Neural progenitor cell (in vitro differentiated cells): ENCODE measurements at regions not wholly inside any gene's neighbourhood (a gene's known extent, or its start where the extent isn't known, plus 50 kb on each side); places are given as distances from the start of the nearest gene placed in this dataset.
"Not testable (repeated sequence)": the region's sequence is repeated elsewhere in the genome, so short reads cannot be mapped to it uniquely, and the experiment has no call there.

Source experiments
- DNase-seq: peaks from one replicate; pipeline ENCODE4 v3.0.0-alpha.2; 2016; ENCODE audit warnings: low spot score
- H2AFZ ChIP-seq: fragments of 200-600 bp; sonication (generic); replicated peaks from 2 replicates; pipeline ENCODE4 v1.6.1; 2016; ENCODE audit warnings: antibody characterized with exemption
- H3F3A ChIP-seq: fragments of 200-600 bp; sonication (generic); 2 replicates; pipeline ENCODE4 v1.6.1; 2016; ENCODE audit warnings: antibody characterized with exemption, low read depth
- H3K27ac ChIP-seq: fragments of 200-600 bp; sonication (generic); 2 replicates; pipeline ENCODE4 v1.5.1; 2016; ENCODE audit warnings: mild to moderate bottlenecking
- H3K27me3 ChIP-seq: fragments of 200-600 bp; sonication (generic); 2 replicates; pipeline ENCODE4 v1.6.1; 2016; ENCODE audit warnings: mild to moderate bottlenecking, moderate library complexity
- H3K36me3 ChIP-seq: fragments of 200-600 bp; sonication (generic); 2 replicates; pipeline ENCODE4 v1.5.1; 2016
- H3K4me1 ChIP-seq: fragments of 200-600 bp; sonication (generic); 2 replicates; pipeline ENCODE4 v1.6.1; 2016; ENCODE audit warnings: mixed run types
- H3K4me2 ChIP-seq: fragments of 200-600 bp; sonication (generic); 2 replicates; pipeline ENCODE4 v1.6.1; 2016
- H3K4me3 ChIP-seq: fragments of 200-600 bp; sonication (generic); 2 replicates; pipeline ENCODE4 v1.5.1; 2016
- H3K79me2 ChIP-seq: fragments of 200-600 bp; sonication (generic); 2 replicates; pipeline ENCODE4 v1.6.1; 2016; ENCODE audit warnings: low read depth
- H3K9ac ChIP-seq: fragments of 200-600 bp; sonication (generic); 2 replicates; pipeline ENCODE4 v1.6.1; 2016
- H3K9me3 ChIP-seq: fragments of 200-600 bp; sonication (generic); 2 replicates; pipeline ENCODE4 v1.5.1; 2016; ENCODE audit warnings: low read depth
- H4K20me1 ChIP-seq: fragments of 200-600 bp; sonication (generic); 2 replicates; pipeline ENCODE4 v1.6.1; 2016; ENCODE audit warnings: low read depth
- H3K27ac Mint-ChIP-seq: 3 replicates; pipeline ENCODE4 v1.8.0; 2021; ENCODE audit warnings: mixed read lengths
- H3K27me3 Mint-ChIP-seq: 2 replicates; pipeline ENCODE4 v1.8.0; 2022; ENCODE audit warnings: low read depth, mild to moderate bottlenecking, inconsistent platforms, moderate library complexity, mixed read lengths; ENCODE audit not compliant: insufficient read depth
- H3K36me3 Mint-ChIP-seq: 3 replicates; pipeline ENCODE4 v1.8.0; 2021; ENCODE audit warnings: mixed read lengths
- H3K4me1 Mint-ChIP-seq: 3 replicates; pipeline ENCODE4 v1.8.0; 2021; ENCODE audit warnings: mixed read lengths
- H3K4me3 Mint-ChIP-seq: 3 replicates; pipeline ENCODE4 v1.8.0; 2021; ENCODE audit warnings: mild to moderate bottlenecking, moderate library complexity, mixed read lengths
- H3K9me3 Mint-ChIP-seq: 3 replicates; pipeline ENCODE4 v1.8.0; 2020; ENCODE audit warnings: mixed read lengths
- EZH2phosphoT487 ChIP-seq: fragments of 200-600 bp; sonication (generic); IDR thresholded peaks from 2 replicates; pipeline ENCODE4 v1.6.1; 2017; ENCODE audit warnings: antibody characterized with exemption

DNA sequence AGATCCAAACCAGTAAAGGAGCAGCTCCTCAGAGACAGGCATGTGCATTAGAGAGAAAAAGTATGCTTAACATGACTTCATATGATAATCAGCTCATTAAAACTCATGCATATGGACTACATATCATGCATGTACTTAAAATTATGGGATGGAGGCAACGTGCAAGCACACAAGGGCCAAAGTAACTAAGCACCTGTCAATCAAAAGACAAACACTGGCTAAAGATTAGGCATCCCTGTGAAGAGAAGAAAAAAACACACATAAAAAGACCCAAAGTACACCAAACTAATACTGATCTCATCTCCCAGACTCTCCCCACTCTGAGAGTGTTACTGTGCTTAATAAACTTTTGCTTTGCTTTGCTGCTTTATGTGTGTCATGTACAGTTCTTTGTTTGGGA lies 61.1 kb downstream of the PPIAL4A start:
- H3K27me3 ChIP-seq, H3K4me1 ChIP-seq, H3K4me2 ChIP-seq, H3K36me3 ChIP-seq, H3K27me3 Mint-ChIP-seq, H3K9me3 Mint-ChIP-seq, H2AFZ ChIP-seq, H3K27ac ChIP-seq, H3F3A ChIP-seq, H3K27ac Mint-ChIP-seq, H4K20me1 ChIP-seq, H3K9ac ChIP-seq, H3K79me2 ChIP-seq, H3K9me3 ChIP-seq, H3K4me1 Mint-ChIP-seq, H3K4me3 ChIP-seq, DNase-seq, H3K4me3 Mint-ChIP-seq: not testable (repeated sequence)
- H3K36me3 Mint-ChIP-seq = peaks cover 18% of the 10 kb centered on the region

DNA sequence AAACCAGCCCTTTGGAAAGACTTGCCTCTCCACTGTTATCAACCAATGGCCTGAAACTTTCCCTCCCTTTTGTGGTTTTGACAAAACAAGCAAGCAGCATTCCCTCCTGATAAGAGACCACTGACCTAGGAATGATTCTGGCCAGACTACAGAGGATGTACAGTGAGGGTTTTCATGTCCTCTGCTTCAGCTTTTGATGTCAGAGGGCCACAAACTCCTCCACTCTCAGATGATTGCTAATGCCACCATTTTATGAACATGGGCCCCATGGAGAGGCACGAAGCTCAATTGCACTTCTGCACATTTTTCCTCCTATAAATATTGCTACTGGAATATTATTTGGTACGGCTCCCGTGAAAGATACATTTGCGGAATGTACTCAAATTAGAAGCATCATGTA lies 61.5 kb downstream of the PPIAL4A start:
- H3K36me3 ChIP-seq, H3K79me2 ChIP-seq, H3K27ac ChIP-seq, H3K4me3 ChIP-seq, H4K20me1 ChIP-seq, H2AFZ ChIP-seq, H3K4me1 Mint-ChIP-seq, H3K27me3 ChIP-seq, H3K4me2 ChIP-seq, DNase-seq, H3K9me3 ChIP-seq, H3K4me3 Mint-ChIP-seq, H3K9ac ChIP-seq, H3K27ac Mint-ChIP-seq, H3F3A ChIP-seq, H3K4me1 ChIP-seq, H3K27me3 Mint-ChIP-seq: not testable (repeated sequence)
- H3K36me3 Mint-ChIP-seq = peaks cover 18% of the 10 kb centered on the region
- peaks cover 13% of the 10 kb centered on the region for H3K9me3 Mint-ChIP-seq

DNA sequence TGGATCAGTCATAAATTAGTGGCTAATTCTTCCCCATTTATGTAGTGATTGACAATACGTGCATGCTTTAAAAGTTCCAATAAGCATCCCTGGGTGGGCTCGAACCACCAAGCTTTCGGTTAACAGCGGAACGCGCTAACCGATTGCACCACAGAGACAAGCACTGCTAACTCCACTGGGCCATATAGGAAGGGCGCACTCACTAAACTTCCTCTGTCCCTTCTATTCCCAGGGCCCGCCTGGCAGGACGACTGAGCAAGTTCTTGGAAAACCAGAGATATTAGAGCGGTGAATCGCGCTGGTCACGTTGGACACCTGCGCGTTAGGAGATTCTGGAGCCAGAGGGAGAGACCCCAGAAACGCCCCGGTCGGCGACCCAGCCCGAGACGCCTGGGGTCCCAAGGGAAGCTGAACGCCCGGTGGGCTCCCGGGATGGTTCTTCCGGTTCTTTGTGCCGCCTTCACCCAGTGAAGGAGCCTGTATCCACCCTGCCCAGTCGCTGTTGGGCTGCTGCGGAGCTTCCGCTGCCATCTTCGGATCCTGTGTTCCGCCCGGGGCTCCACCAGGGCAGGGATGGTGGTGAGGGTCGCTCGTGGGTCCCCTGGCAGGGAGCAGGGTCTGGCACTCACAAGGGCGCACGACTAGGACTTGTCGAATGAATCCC lies 62.8 kb downstream of the PPIAL4A start:
- not testable (repeated sequence) for H2AFZ ChIP-seq, H3K4me3 Mint-ChIP-seq, H3K4me3 ChIP-seq, H3K27ac ChIP-seq, H3K4me1 ChIP-seq, H3K9me3 ChIP-seq, H3K27ac Mint-ChIP-seq, H3K4me2 ChIP-seq, H4K20me1 ChIP-seq, H3K9ac ChIP-seq, DNase-seq, H3K27me3 ChIP-seq, H3K79me2 ChIP-seq, H3K27me3 Mint-ChIP-seq, H3F3A ChIP-seq, H3K36me3 ChIP-seq
- Mint-ChIP-seq H3K36me3 (peaks cover 16% of the 10 kb centered on the region), H3K4me1 (peaks cover 12% of the 10 kb centered on the region), H3K9me3 (peaks cover 20% of the 10 kb centered on the region)

DNA sequence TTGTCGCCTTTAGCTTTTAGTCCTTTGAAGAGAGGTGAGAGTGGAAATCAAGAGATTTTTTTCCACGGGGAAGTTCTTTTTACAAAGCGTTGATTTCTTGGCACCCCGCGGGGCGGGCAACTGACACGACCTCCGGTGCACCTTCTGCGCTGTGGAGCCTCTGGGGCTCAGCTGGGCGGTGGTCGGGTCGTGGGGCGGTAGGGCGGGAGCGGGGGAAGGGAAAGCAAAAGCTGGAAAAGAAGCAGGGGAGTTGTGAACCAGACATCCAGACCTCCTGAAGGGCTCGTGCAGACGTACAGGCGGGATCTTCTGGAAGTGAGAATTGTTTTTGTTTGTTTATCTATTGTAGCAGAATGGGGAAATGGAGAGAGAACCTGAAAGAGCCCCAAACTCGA lies 63.3 kb downstream of the PPIAL4A start:
- H3K4me3 ChIP-seq, H3K27me3 Mint-ChIP-seq: not testable (repeated sequence)
- peaks cover 25% of the 10 kb centered on the region for H3K9me3 Mint-ChIP-seq

GRCh38 chr1:120954736-120955135 lies 65.2 kb downstream of the PPIAL4A start:
- peaks cover 25% of the 10 kb centered on the region for H3K9me3 Mint-ChIP-seq
- no peaks in the 10 kb centered on the region for H3K27me3 ChIP-seq
- no peak overlapping the region for H3K9ac ChIP-seq
- peaks cover 8% of the 10 kb centered on the region for H3K4me1 ChIP-seq
- H4K20me1 ChIP-seq = no peaks in the 10 kb centered on the region
- no peak overlapping the region for H3K4me3 ChIP-seq
- H2AFZ ChIP-seq = no peak overlapping the region
- no peak overlapping the region for H3K27ac ChIP-seq
- no peaks in the 10 kb centered on the region for H3K9me3 ChIP-seq
- H3K79me2 ChIP-seq = no peaks in the 10 kb centered on the region
- H3K4me3 Mint-ChIP-seq = no peak overlapping the region
- no peak for DNase-seq
- no peak for TF ChIP-seq EZH2phosphoT487
- H3F3A ChIP-seq = no peaks in the 10 kb centered on the region
- H3K36me3 Mint-ChIP-seq = peaks cover 12% of the 10 kb centered on the region
- no peak overlapping the region for H3K27ac Mint-ChIP-seq
- H3K27me3 Mint-ChIP-seq = peaks cover 3% of the 10 kb centered on the region
- H3K36me3 ChIP-seq = no peaks in the 10 kb centered on the region
- H3K4me2 ChIP-seq = no peak overlapping the region
- peaks cover 14% of the 10 kb centered on the region for H3K4me1 Mint-ChIP-seq

More for the DNA sequence above, 63.3 kb downstream of the PPIAL4A start:
- H3K79me2 ChIP-seq, H3K36me3 ChIP-seq, H3K4me1 ChIP-seq, DNase-seq, H3K27me3 ChIP-seq, H4K20me1 ChIP-seq, H3K4me3 Mint-ChIP-seq, H3F3A ChIP-seq, H3K27ac Mint-ChIP-seq, H3K9me3 ChIP-seq, H3K27ac ChIP-seq, H3K9ac ChIP-seq, H3K4me2 ChIP-seq, H2AFZ ChIP-seq: not testable (repeated sequence)
- peaks cover 15% of the 10 kb centered on the region for H3K36me3 Mint-ChIP-seq
- peaks cover 14% of the 10 kb centered on the region for H3K4me1 Mint-ChIP-seq

GRCh38 chr1:120955961-120956360 lies 66.4 kb downstream of the PPIAL4A start:
- peaks cover 14% of the 10 kb centered on the region for H3K4me1 Mint-ChIP-seq
- DNase-seq, H3K27me3 Mint-ChIP-seq, H3K4me3 Mint-ChIP-seq, H2AFZ ChIP-seq, H3F3A ChIP-seq, H3K36me3 ChIP-seq, H3K27ac Mint-ChIP-seq, H4K20me1 ChIP-seq, H3K4me2 ChIP-seq, H3K9ac ChIP-seq, H3K79me2 ChIP-seq, H3K27me3 ChIP-seq, H3K4me1 ChIP-seq, H3K9me3 ChIP-seq, H3K4me3 ChIP-seq, H3K27ac ChIP-seq: not testable (repeated sequence)
- H3K36me3 Mint-ChIP-seq = peaks cover 12% of the 10 kb centered on the region
- H3K9me3 Mint-ChIP-seq = peaks cover 23% of the 10 kb centered on the region

DNA sequence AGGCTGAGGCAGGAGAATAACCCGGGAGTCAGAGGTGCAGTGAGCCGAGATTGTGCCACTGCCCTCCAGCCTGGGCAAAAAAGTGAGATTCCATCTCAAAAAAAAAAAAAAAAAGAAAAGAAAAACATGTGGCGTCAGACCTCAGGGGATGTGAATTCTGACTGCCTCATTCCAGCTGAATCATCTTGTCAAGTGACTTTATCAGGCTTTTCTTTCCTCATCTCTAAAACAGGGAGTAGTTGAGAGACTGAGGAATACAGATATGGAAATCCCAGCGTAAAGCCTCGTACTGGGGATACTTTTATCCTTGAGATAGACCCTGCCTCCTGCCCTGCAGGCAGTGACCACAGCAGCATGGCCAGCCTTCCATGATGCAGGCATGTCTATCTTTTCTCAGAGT lies 76.4 kb downstream of the PPIAL4A start:
- not testable (repeated sequence) for H3K36me3 Mint-ChIP-seq, H3K9ac ChIP-seq, H3K9me3 Mint-ChIP-seq, H3K4me2 ChIP-seq, H3K4me3 Mint-ChIP-seq, H3K27ac Mint-ChIP-seq, H2AFZ ChIP-seq, H3K4me1 Mint-ChIP-seq, DNase-seq, H3K27me3 Mint-ChIP-seq, H3K27me3 ChIP-seq, H4K20me1 ChIP-seq, H3K4me1 ChIP-seq, H3K9me3 ChIP-seq, H3K27ac ChIP-seq, H3F3A ChIP-seq, H3K4me3 ChIP-seq, H3K79me2 ChIP-seq, H3K36me3 ChIP-seq

GRCh38 chr1:120972863-120973262 lies 83.3 kb downstream of the PPIAL4A start:
- H4K20me1 ChIP-seq, H3K4me1 ChIP-seq, H3K9me3 ChIP-seq, H3K27ac ChIP-seq, H3K79me2 ChIP-seq, H3K36me3 Mint-ChIP-seq, H3K36me3 ChIP-seq, DNase-seq, H3K4me2 ChIP-seq, H3K4me3 Mint-ChIP-seq, H2AFZ ChIP-seq, H3K9me3 Mint-ChIP-seq, H3K27me3 Mint-ChIP-seq, H3K4me1 Mint-ChIP-seq, H3K27ac Mint-ChIP-seq, H3F3A ChIP-seq, H3K4me3 ChIP-seq, H3K9ac ChIP-seq, H3K27me3 ChIP-seq: not testable (repeated sequence)
